Activated CD8-positive, alpha-beta memory T cell treated with anti-CD3 and anti-CD28 coated beads for 24 hours (primary cell): ENCODE measurements at regions not wholly inside any gene's neighbourhood (a gene's known extent, or its start where the extent isn't known, plus 50 kb on each side); places are given as distances from the start of the nearest gene placed in this dataset.

Source experiments
- DNase-seq: peaks from one replicate; pipeline ENCODE4 v3.0.0-alpha.2; 2020

- no peak for DNase-seq
These were observed 383.0 kb downstream of the PCNX1 start for GRCh38 chr14:71290301-71290700.

GRCh38 chr14:71290960-71291466, 383.8 kb downstream of the PCNX1 start:
- DNase-seq = peak; percentile 61

- DNase-seq = no peak
These were observed 388.9 kb downstream of the PCNX1 start for GRCh38 chr14:71296184-71296583.

- no peak for DNase-seq
These were observed 393.5 kb downstream of the PCNX1 start for GRCh38 chr14:71300566-71301330.

GRCh38 chr14:71301611-71302010, 394.4 kb downstream of the PCNX1 start:
- no peak for DNase-seq

GRCh38 chr14:71304690-71305089, 397.4 kb downstream of the PCNX1 start:
- DNase-seq = no peak

- no peak for DNase-seq
These were observed 401.4 kb downstream of the PCNX1 start for GRCh38 chr14:71308671-71309070.

GRCh38 chr14:71309756-71310155, 402.5 kb downstream of the PCNX1 start:
- no peak for DNase-seq

- no peak for DNase-seq
These were observed 403.8 kb downstream of the PCNX1 start for GRCh38 chr14:71311061-71311460.

GRCh38 chr14:71314717-71315116, 407.5 kb downstream of the PCNX1 start:
- no peak for DNase-seq

- no peak for DNase-seq
These were observed 410.3 kb downstream of the PCNX1 start for GRCh38 chr14:71317385-71318096.

- DNase-seq = no peak
These were observed 410.8 kb downstream of the PCNX1 start for GRCh38 chr14:71318097-71318459.

- no peak for DNase-seq
These were observed 412.4 kb downstream of the PCNX1 start for GRCh38 chr14:71319666-71320065.

GRCh38 chr14:71320107-71320733, 413.0 kb downstream of the PCNX1 start, which contains the start of gene SIPA1L1:
TSS of gene SIPA1L1 (plus strand) at chr14:71320476.
- peak; percentile 97 for DNase-seq

GRCh38 chr14:71320734-71321573, 413.7 kb downstream of the PCNX1 start:
- peak; percentile 87 for DNase-seq

GRCh38 chr14:71321574-71322315, 414.5 kb downstream of the PCNX1 start:
- no peak for DNase-seq

GRCh38 chr14:71322655-71323250, 415.5 kb downstream of the PCNX1 start:
- no peak for DNase-seq

GRCh38 chr14:71324767-71325272, 417.6 kb downstream of the PCNX1 start:
- DNase-seq = peak; percentile 61

- no peak for DNase-seq
These were observed 420.4 kb downstream of the PCNX1 start for GRCh38 chr14:71327691-71328090.

GRCh38 chr14:71328183-71328582, 420.9 kb downstream of the PCNX1 start:
- no peak for DNase-seq

- DNase-seq = no peak
These were observed 421.7 kb downstream of the PCNX1 start for GRCh38 chr14:71328954-71329353.
